ENCODE measurements at regions not wholly inside any gene's neighbourhood (a gene's known extent, or its start where the extent isn't known, plus 50 kb on each side); places are given as distances from the start of the nearest gene placed in this dataset.
"Not testable (repeated sequence)": the region's sequence is repeated elsewhere in the genome, so short reads cannot be mapped to it uniquely, and the experiment has no call there.

DNA sequence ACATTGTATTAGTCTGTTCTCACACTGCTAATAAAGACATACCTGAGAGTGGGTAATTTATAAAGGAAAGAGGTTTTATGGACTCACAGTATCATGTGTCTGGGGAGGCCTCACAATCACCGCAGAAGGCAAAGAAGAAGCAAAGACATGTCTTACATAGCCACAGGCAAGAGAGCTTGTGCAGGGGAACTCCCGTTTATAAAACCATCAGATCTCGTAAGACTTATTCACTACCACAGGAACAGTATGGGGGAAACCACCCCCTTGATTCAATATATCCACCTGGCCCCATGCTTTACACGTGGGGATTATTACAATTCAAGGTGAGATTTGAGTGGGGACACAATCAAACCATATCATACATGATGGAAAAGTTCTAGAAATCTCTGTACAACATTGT lies 165.3 kb downstream of the OR2B2 start:
- TF ChIP-seq EZH2 (IDR thresholded peaks at IDR 0.05; ENCODE audit: borderline replicate concordance, low read length) = not testable (repeated sequence)
- TF ChIP-seq, protein P1, sequence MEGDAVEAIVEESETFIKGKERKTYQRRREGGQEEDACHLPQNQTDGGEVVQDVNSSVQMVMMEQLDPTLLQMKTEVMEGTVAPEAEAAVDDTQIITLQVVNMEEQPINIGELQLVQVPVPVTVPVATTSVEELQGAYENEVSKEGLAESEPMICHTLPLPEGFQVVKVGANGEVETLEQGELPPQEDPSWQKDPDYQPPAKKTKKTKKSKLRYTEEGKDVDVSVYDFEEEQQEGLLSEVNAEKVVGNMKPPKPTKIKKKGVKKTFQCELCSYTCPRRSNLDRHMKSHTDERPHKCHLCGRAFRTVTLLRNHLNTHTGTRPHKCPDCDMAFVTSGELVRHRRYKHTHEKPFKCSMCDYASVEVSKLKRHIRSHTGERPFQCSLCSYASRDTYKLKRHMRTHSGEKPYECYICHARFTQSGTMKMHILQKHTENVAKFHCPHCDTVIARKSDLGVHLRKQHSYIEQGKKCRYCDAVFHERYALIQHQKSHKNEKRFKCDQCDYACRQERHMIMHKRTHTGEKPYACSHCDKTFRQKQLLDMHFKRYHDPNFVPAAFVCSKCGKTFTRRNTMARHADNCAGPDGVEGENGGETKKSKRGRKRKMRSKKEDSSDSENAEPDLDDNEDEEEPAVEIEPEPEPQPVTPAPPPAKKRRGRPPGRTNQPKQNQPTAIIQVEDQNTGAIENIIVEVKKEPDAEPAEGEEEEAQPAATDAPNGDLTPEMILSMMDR (conservative IDR thresholded peaks at IDR 0.05 in 1 of 2, IDR thresholded peaks at IDR 0.05 in 1 of 2; ENCODE audit: extremely low read depth in 1 of 2, insufficient read depth in 1 of 2, low read depth in 1 of 2, low read length in 2 of 2) = not testable (repeated sequence)
